Keratinocyte (primary cell): ENCODE measurements at regions not wholly inside any gene's neighbourhood (a gene's known extent, or its start where the extent isn't known, plus 50 kb on each side); places are given as distances from the start of the nearest gene placed in this dataset.

ENCODE experiments used
- DNase-seq: peaks from one replicate; pipeline ENCODE4 v3.0.0-alpha.2; 2011; ENCODE audit warnings: low read depth, missing footprints, low spot score
- FAIRE-seq: peaks from 2 replicates; lab custom pipeline; 2011; peaks lifted over from hg19 to GRCh38; lab: Jason Lieb, UNC
- H2AFZ ChIP-seq: 2 replicates; pipeline ENCODE4 v1.6.0; 2012; ENCODE audit warnings: low read length, control low read depth, inconsistent platforms; ENCODE audit not compliant: control insufficient read depth
- H3K27ac ChIP-seq: 2 replicates; pipeline ENCODE4 v1.5.1; 2011; ENCODE audit warnings: low read length; ENCODE audit not compliant: control insufficient read depth, insufficient read depth
- H3K27me3 ChIP-seq: 3 replicates; pipeline ENCODE4 v1.6.0; 2011; ENCODE audit warnings: low read length; ENCODE audit not compliant: control insufficient read depth, insufficient read depth; ENCODE audit errors: extremely low read depth
- H3K36me3 ChIP-seq, 2 experiments: 2 replicates in 1 of 2; 3 replicates in 1 of 2; pipeline ENCODE4 v1.5.1; 2011; ENCODE audit warnings: low read length in 2 of 2, mild to moderate bottlenecking in 1 of 2; ENCODE audit not compliant: control insufficient read depth in 2 of 2, insufficient read depth in 2 of 2; ENCODE audit errors: extremely low read depth in 1 of 2
- H3K4me1 ChIP-seq: 3 replicates; pipeline ENCODE4 v1.5.1; 2011; ENCODE audit warnings: low read length; ENCODE audit not compliant: control insufficient read depth, insufficient read depth; ENCODE audit errors: extremely low read depth
- H3K4me2 ChIP-seq: 3 replicates; pipeline ENCODE4 v1.6.0; 2011; ENCODE audit warnings: low read depth, low read length; ENCODE audit not compliant: control insufficient read depth, insufficient read depth; ENCODE audit errors: extremely low read depth
- H3K4me3 ChIP-seq, 3 experiments: fragments of 200-600 bp in 1 of 3; sonication (generic) in 1 of 3; 2 replicates in 2 of 3; 3 replicates in 1 of 3; pipeline ENCODE4 v1.5.1; 2011 to 2016; ENCODE audit warnings: low read length in 3 of 3, mild to moderate bottlenecking in 3 of 3, control low read depth in 2 of 3, inconsistent platforms in 1 of 3, low read depth in 1 of 3, mixed read lengths in 1 of 3, mixed run types in 1 of 3, moderate library complexity in 1 of 3; ENCODE audit not compliant: control insufficient read depth in 2 of 3, insufficient read depth in 2 of 3; ENCODE audit errors: extremely low read depth in 1 of 3
- H3K79me2 ChIP-seq: 2 replicates; pipeline ENCODE4 v1.6.0; 2012; ENCODE audit warnings: low read length; ENCODE audit not compliant: control insufficient read depth, insufficient read depth
- H3K9ac ChIP-seq: 3 replicates; pipeline ENCODE4 v1.6.0; 2011; ENCODE audit warnings: low read length; ENCODE audit not compliant: control insufficient read depth, insufficient read depth; ENCODE audit errors: extremely low read depth
- H3K9me1 ChIP-seq: 3 replicates; pipeline ENCODE4 v1.6.0; 2011; ENCODE audit warnings: low read length; ENCODE audit not compliant: control insufficient read depth, insufficient read depth; ENCODE audit errors: extremely low read depth
- H3K9me3 ChIP-seq: 2 replicates; pipeline ENCODE4 v1.5.1; 2012; ENCODE audit warnings: low read depth, low read length; ENCODE audit not compliant: control insufficient read depth
- H4K20me1 ChIP-seq: 3 replicates; pipeline ENCODE4 v1.6.0; 2011; ENCODE audit warnings: low read length; ENCODE audit not compliant: control insufficient read depth, insufficient read depth; ENCODE audit errors: extremely low read depth
- CTCF ChIP-seq, 3 experiments: IDR thresholded peaks in 1 of 3; conservative IDR thresholded peaks in 1 of 3; optimal IDR thresholded peaks in 1 of 3; 2 replicates in 2 of 3; 3 replicates in 1 of 3; pipeline versions ENCODE3 to v1.5.1; 2011; ENCODE audit warnings: low read length in 3 of 3, mild to moderate bottlenecking in 3 of 3, moderate library complexity in 2 of 3, control low read depth in 1 of 3, inconsistent platforms in 1 of 3; ENCODE audit not compliant: insufficient read depth in 2 of 3; ENCODE audit errors: extremely low read depth in 1 of 3
- EZH2 ChIP-seq: IDR thresholded peaks from one replicate; pipeline ENCODE4 v1.6.1; 2012; ENCODE audit warnings: inconsistent platforms, mild to moderate bottlenecking, low read length, moderate library complexity
- dilution Hi-C: fragments of 300-500 bp; cut with MboI; formaldehyde crosslinking; loops from one replicate; pipeline ENCODE4 v1.7.0; 2020; ENCODE audit warnings: low sequenced_read_pairs; ENCODE audit not compliant: extremely low pct_ligation_motif_present

- Histone ChIP-seq H3K9me1 (no peaks in the 10 kb centered on the region), H3K36me3 (peaks cover 0 to 4% of the 10 kb centered on the region in 2 experiments), H3K4me2 (peak overlapping the region; percentile 5), H3K4me1 (peaks cover 60% of the 10 kb centered on the region), H3K27me3 (no peaks in the 10 kb centered on the region), H3K79me2 (no peaks in the 10 kb centered on the region), H3K9me3 (no peaks in the 10 kb centered on the region), H4K20me1 (no peaks in the 10 kb centered on the region), H3K4me3 (no peak overlapping the region), H3K9ac (peak overlapping the region; percentile 71), H2AFZ (no peak overlapping the region), H3K27ac (peak overlapping the region; percentile 92)
- no peak for TF ChIP-seq CTCF (optimal IDR thresholded peaks at IDR 0.05 in 1 of 3, IDR thresholded peaks at IDR 0.05 in 1 of 3, conservative IDR thresholded peaks at IDR 0.05 in 1 of 3; ENCODE audit: extremely low read depth in 1 of 3, insufficient read depth in 2 of 3, low read length in 3 of 3)
- no peak for TF ChIP-seq EZH2
- dilution Hi-C loops: no loop called here
- no peak for DNase-seq
- no peak for FAIRE-seq
These were observed 144.8 kb upstream of the KRR1 start for GRCh38 chr12:75656210-75656609.

- Histone ChIP-seq H2AFZ (no peak overlapping the region), H3K9me1 (no peaks in the 10 kb centered on the region), H3K27me3 (no peaks in the 10 kb centered on the region), H3K9ac (no peak overlapping the region), H3K4me1 (peaks cover 60% of the 10 kb centered on the region), H3K36me3 (peaks cover 0 to 4% of the 10 kb centered on the region in 2 experiments), H3K9me3 (no peaks in the 10 kb centered on the region), H3K4me2 (no peak overlapping the region), H3K79me2 (no peaks in the 10 kb centered on the region), H3K4me3 (no peak overlapping the region), H3K27ac (peak overlapping the region; percentile 92), H4K20me1 (no peaks in the 10 kb centered on the region)
- no peak for DNase-seq
- no peak for FAIRE-seq
- TF ChIP-seq EZH2 (no peak), CTCF (optimal IDR thresholded peaks at IDR 0.05 in 1 of 3, IDR thresholded peaks at IDR 0.05 in 1 of 3, conservative IDR thresholded peaks at IDR 0.05 in 1 of 3; ENCODE audit: extremely low read depth in 1 of 3, insufficient read depth in 2 of 3, low read length in 3 of 3) (no peak)
- dilution Hi-C loops: no loop called here
These were observed 144.0 kb upstream of the KRR1 start for GRCh38 chr12:75655315-75655806.
